ENCODE measurements at regions not wholly inside any gene's neighbourhood (a gene's known extent, or its start where the extent isn't known, plus 50 kb on each side); places are given as distances from the start of the nearest gene placed in this dataset.

DNA sequence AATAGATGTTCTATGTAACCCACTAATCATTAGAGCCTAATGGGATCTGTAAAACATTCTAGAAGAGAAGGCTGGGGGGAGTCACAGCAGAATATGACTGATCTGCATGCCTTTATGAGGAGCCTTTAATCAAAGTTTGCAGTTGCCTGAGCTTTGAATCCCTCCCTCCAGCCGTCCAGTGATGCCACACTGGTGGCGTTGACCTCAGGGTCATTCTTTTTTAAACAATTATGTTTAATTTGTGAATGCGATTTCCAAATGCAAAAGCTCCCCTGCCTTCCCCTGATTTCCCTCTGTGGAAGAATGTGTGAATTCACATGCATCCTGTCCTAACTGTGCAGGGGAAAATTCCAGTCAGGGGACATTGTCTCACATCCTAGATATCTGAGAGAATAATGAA lies 199.7 kb upstream of the GPR101 start:
- no peak for FAIRE-seq
- no peak overlapping the region for H2AFZ ChIP-seq (ENCODE audit: control insufficient read depth, low read length)
- dilution Hi-C loops (cut with MboI; ENCODE audit: extremely low pct_ligation_motif_present, low sequenced_read_pairs), result no loop called here

GRCh38 chrX:137227151-137227550 lies 193.4 kb upstream of the GPR101 start:
- dilution Hi-C loops (cut with MboI; ENCODE audit: extremely low pct_ligation_motif_present, low sequenced_read_pairs), result no loop called here
- Histone ChIP-seq H3K27me3 (ENCODE audit: control insufficient read depth, extremely low read depth, insufficient read depth, low read length) (no peaks in the 10 kb centered on the region), H4K20me1 (ENCODE audit: control insufficient read depth, extremely low read depth, insufficient read depth, low read length) (no peaks in the 10 kb centered on the region), H3K9me3 (ENCODE audit: control insufficient read depth, low read depth, low read length) (no peaks in the 10 kb centered on the region), H2AFZ (ENCODE audit: control insufficient read depth, low read length) (no peak overlapping the region), H3K4me3 (ENCODE audit: control insufficient read depth in 2 of 3, extremely low read depth in 1 of 3, insufficient read depth in 2 of 3, low read depth in 1 of 3, low read length in 3 of 3) (no peak overlapping the region), H3K4me2 (ENCODE audit: control insufficient read depth, extremely low read depth, insufficient read depth, low read depth, low read length) (no peak overlapping the region), H3K9ac (ENCODE audit: control insufficient read depth, extremely low read depth, insufficient read depth, low read length) (no peak overlapping the region), H3K79me2 (ENCODE audit: control insufficient read depth, insufficient read depth, low read length) (no peaks in the 10 kb centered on the region), H3K36me3 (ENCODE audit: control insufficient read depth in 2 of 2, extremely low read depth in 1 of 2, insufficient read depth in 2 of 2, low read length in 2 of 2) (no peaks in the 10 kb centered on the region), H3K27ac (ENCODE audit: control insufficient read depth, insufficient read depth, low read length) (no peak overlapping the region), H3K4me1 (ENCODE audit: control insufficient read depth, extremely low read depth, insufficient read depth, low read length) (no peaks in the 10 kb centered on the region), H3K9me1 (ENCODE audit: control insufficient read depth, extremely low read depth, insufficient read depth, low read length) (no peaks in the 10 kb centered on the region)
- DNase-seq (ENCODE audit: low read depth, low spot score), result no peak
- FAIRE-seq, result no peak
- no peak for TF ChIP-seq EZH2 (IDR thresholded peaks at IDR 0.05; ENCODE audit: low read length)
- TF ChIP-seq, protein P1, sequence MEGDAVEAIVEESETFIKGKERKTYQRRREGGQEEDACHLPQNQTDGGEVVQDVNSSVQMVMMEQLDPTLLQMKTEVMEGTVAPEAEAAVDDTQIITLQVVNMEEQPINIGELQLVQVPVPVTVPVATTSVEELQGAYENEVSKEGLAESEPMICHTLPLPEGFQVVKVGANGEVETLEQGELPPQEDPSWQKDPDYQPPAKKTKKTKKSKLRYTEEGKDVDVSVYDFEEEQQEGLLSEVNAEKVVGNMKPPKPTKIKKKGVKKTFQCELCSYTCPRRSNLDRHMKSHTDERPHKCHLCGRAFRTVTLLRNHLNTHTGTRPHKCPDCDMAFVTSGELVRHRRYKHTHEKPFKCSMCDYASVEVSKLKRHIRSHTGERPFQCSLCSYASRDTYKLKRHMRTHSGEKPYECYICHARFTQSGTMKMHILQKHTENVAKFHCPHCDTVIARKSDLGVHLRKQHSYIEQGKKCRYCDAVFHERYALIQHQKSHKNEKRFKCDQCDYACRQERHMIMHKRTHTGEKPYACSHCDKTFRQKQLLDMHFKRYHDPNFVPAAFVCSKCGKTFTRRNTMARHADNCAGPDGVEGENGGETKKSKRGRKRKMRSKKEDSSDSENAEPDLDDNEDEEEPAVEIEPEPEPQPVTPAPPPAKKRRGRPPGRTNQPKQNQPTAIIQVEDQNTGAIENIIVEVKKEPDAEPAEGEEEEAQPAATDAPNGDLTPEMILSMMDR (optimal IDR thresholded peaks at IDR 0.05 in 1 of 3, IDR thresholded peaks at IDR 0.05 in 1 of 3, conservative IDR thresholded peaks at IDR 0.05 in 1 of 3; ENCODE audit: extremely low read depth in 1 of 3, insufficient read depth in 2 of 3, low read length in 3 of 3), result no peak

More for the DNA sequence above, 199.7 kb upstream of the GPR101 start:
- H3K27ac ChIP-seq (ENCODE audit: control insufficient read depth, insufficient read depth, low read length), result no peak overlapping the region
- H3K9me1 ChIP-seq (ENCODE audit: control insufficient read depth, extremely low read depth, insufficient read depth, low read length), result no peaks in the 10 kb centered on the region
- no peaks in the 10 kb centered on the region for H3K79me2 ChIP-seq (ENCODE audit: control insufficient read depth, insufficient read depth, low read length)
- H3K9ac ChIP-seq (ENCODE audit: control insufficient read depth, extremely low read depth, insufficient read depth, low read length), result no peak overlapping the region
- H3K4me3 ChIP-seq (ENCODE audit: control insufficient read depth in 2 of 3, extremely low read depth in 1 of 3, insufficient read depth in 2 of 3, low read depth in 1 of 3, low read length in 3 of 3), result no peak overlapping the region
- H4K20me1 ChIP-seq (ENCODE audit: control insufficient read depth, extremely low read depth, insufficient read depth, low read length), result no peaks in the 10 kb centered on the region
- DNase-seq (ENCODE audit: low read depth, low spot score), result no peak
- no peak overlapping the region for H3K4me2 ChIP-seq (ENCODE audit: control insufficient read depth, extremely low read depth, insufficient read depth, low read depth, low read length)
- no peaks in the 10 kb centered on the region for H3K9me3 ChIP-seq (ENCODE audit: control insufficient read depth, low read depth, low read length)
- TF ChIP-seq, protein P1 (optimal IDR thresholded peaks at IDR 0.05 in 1 of 3, IDR thresholded peaks at IDR 0.05 in 1 of 3, conservative IDR thresholded peaks at IDR 0.05 in 1 of 3; ENCODE audit: extremely low read depth in 1 of 3, insufficient read depth in 2 of 3, low read length in 3 of 3), result no peak
- TF ChIP-seq EZH2 (IDR thresholded peaks at IDR 0.05; ENCODE audit: low read length), result no peak
- H3K27me3 ChIP-seq (ENCODE audit: control insufficient read depth, extremely low read depth, insufficient read depth, low read length), result no peaks in the 10 kb centered on the region
- no peaks in the 10 kb centered on the region for H3K36me3 ChIP-seq (ENCODE audit: control insufficient read depth in 2 of 2, extremely low read depth in 1 of 2, insufficient read depth in 2 of 2, low read length in 2 of 2)
- no peaks in the 10 kb centered on the region for H3K4me1 ChIP-seq (ENCODE audit: control insufficient read depth, extremely low read depth, insufficient read depth, low read length)

Data from keratinocyte (primary cell).